DMS 273 (cell line): ENCODE measurements at regions not wholly inside any gene's neighbourhood (a gene's known extent, or its start where the extent isn't known, plus 50 kb on each side); places are given as distances from the start of the nearest gene placed in this dataset.
"Not testable (repeated sequence)": the region's sequence is repeated elsewhere in the genome, so short reads cannot be mapped to it uniquely, and the experiment has no call there.

Experiments used
- DNase-seq: peaks from one replicate; lab custom pipeline; 2025; ENCODE audit not compliant: unreplicated experiment; lab: John Stamatoyannopoulos, UW

DNA sequence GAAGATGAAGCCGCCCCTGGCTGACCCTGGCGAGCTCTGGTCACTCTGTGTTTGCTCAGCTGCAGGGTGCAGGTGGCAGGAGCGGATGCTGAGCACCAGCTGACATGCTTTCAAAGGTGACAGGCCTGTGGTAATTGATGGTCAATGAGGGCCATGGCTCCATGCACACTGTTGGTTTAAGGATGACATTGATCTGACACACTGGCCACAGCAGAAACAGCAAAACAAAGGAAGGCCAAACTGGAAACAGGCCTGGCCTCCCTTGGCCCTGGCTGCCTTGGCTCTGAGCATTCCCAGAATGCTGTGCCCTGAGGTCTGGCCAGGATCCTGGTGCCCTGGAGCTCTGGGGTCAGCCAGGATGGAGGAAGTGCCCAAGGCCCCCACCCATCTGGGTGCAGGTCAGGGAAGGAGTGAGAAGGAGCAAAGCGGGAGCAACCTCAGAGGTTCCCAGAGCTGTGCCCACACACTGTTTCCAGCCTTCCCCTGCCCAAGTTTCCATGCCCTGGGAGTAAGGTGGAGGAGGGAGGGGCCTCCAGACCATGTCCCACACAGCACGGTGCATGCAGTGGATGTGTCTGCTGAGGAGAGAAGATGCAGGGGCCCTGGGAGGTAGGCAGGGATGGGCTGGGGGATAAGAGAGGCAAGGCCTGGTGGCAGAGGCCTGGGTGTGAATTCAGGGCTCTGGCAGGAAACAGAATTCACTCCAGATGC is 302.2 kb downstream of the RPS24 start:
- no peak for DNase-seq

GRCh38 chr10:78336402-78336791 is 302.7 kb downstream of the RPS24 start:
- no peak for DNase-seq

- no peak for DNase-seq
These were observed 303.4 kb downstream of the RPS24 start for GRCh38 chr10:78337016-78337415.

- no peak for DNase-seq
These were observed 304.2 kb downstream of the RPS24 start for GRCh38 chr10:78337646-78338391.

GRCh38 chr10:78338717-78339116 is 305.1 kb downstream of the RPS24 start:
- DNase-seq = no peak

- no peak for DNase-seq
These were observed 305.6 kb downstream of the RPS24 start for GRCh38 chr10:78339251-78339650.

- no peak for DNase-seq
These were observed 308.4 kb downstream of the RPS24 start for GRCh38 chr10:78341953-78342614.

DNA sequence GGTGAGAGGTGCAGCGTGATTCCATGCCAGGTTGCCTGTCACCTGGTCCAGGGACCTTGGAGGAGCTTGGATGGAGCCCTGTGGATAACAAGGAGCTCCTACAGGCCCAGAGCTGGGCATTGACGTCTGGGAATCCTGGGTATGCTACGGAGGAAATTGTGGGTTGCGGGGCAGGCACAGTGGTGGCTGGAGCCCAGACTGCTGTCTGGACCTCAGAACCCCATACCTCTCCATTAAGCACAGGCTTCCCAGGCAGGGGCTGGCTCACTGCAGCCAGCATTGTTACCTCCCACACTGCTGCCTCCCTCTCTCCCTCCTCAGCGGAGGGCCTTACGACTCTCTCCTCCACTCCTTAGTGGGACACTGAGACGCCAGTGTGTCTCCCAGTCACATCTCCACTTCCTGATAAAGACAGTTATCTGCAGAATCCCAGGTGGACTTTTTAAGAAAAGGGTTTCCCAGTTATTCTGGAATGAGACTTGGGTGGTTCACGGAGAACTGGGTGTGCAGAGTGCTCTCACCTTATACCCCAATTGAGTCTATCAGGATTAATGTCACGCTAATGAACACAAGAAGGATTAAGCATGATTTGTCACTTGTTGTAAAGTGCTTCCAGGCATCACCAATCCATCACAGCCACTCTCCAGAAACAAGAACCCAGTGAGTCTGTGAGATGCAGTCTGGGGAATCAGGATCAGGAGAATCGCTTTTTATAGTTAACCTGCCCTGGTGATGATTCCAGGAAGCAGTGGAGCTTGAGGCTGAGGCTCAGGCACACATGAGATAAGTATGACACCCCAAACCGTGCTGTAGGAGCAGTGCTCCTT is 309.4 kb downstream of the RPS24 start:
- DNase-seq = no peak

GRCh38 chr10:78344257-78344656 is 310.6 kb downstream of the RPS24 start:
- DNase-seq = not testable (repeated sequence)

DNA sequence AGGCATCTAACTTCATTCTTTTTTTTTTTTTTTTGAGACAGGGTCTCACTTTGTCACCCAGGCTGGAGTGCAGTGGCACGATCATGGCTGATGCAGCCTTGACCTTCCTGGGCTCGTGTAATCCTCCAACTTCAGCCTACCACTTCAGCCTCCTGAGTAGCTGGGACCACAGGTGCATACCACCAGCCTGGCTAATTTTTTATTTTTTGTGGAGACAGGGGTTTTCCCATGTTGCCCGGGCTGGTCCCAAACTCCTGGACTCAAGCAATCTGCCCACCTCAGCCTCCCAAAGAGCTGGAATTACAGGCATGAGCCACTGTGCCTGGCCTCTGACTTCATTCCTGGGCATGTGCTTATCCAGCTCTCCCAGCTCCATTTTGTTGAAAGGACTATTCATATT is 311.9 kb downstream of the RPS24 start:
- not testable (repeated sequence) for DNase-seq

DNA sequence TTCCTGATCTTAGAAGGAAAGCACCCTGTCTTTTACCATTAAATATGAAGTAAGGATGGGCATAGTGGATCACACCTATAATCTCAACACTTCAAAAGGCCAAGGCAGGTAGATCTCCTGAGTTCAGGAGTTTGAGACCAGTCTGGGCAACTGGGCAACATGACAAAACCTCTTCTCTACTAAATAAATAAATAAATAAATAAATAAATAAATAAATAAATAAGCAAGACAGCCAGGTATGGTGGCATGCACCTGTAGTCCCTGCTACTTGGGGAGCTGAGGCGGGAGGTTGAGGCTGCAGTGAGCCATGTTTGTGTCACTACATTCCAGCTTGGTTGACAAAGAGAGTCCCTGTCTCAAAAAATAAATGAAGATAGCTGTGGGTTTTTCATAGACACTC is 313.1 kb downstream of the RPS24 start:
- DNase-seq = no peak

DNA sequence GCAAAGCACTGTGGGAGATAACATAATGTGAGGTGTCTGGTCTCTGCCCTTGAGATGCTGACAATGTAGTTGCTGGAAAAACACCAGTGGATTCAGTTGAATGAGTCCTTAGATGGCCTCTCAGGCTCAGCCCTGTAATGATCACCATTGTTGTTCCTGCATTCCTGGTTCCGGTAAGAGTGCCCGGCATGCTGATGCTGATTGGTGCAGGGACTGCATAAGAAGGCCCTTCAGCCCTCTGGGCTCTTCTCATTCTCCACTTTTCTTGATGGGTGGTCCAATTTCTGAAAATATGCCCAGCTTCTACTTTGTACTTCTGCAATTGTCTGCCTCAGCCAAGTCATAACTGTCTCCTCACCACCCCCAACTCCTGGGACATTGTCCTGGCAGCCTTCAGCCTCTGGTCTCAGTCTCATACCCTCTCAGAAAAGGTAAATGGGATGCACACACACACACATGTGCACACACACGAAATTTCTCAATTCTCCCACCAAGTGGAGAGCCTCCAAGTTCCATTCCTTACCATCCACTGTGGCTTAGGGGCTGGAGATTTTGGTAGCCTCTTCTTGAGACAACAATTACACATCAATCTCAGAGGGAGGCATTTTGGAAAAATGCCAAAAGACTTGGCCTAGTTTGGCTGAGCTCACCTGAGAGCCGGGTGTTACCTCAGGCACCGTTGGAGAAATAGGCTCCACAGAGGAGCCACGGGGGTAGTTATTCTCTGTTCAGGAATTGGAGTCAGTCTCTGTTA is 314.9 kb downstream of the RPS24 start:
- DNase-seq = no peak

GRCh38 chr10:78349165-78349516 is 315.5 kb downstream of the RPS24 start:
- DNase-seq = no peak

DNA sequence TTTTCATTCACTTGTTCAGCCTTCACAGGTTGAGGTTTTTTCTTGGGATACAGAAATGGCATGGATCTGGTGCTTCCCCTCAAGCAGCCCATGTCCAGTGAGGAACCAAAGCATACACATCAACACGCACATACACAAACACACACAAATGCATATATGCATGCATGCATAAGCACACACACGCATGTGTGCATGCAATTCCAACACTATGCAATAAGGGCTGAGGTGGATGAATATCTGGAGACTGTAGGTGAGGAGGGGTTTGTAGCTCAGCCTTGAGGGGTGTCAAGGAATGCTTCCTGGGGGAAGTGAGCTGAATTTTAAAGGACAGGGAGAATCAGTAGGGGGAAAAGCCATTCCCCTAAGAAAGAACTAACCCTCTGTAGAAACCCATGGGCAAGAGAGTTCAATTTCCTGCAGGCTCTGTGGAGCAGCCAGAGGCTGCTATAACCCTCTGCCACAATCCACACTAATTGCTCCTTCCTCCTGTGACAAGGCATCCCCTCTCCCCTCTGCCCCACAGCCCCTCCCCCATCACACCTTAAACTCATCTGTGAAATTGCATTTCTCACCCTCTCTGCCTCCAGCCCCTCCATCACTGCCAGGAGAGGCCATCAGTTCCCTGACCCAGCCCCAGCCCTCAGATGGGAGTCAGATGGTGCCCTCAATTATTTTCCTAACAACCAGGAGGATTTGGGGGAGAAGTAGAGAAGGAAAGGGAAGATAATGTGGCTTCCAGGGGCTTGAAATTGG is 316.4 kb downstream of the RPS24 start:
- no peak for DNase-seq

GRCh38 chr10:78351283-78351682 is 317.6 kb downstream of the RPS24 start:
- DNase-seq = no peak

DNA sequence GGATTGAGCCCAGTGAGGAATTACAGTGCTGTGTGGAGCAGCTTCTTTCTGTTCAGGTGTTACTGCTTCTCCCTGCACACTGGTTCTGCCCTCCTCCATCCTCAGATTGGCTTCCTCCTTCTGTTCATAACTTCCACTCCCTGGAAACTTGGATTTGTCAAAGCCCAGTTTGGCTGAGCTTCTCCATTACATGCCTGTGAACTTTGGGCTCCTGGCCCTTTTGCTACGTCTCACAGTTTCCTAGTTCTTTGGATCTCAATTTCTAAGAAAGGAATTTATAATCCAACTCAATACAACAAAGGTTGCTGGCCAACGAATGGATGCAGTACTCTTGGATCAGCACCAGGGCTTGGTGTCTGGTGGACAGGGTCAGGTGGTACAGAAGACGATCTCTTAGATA is 318.1 kb downstream of the RPS24 start:
- DNase-seq = no peak

DNA sequence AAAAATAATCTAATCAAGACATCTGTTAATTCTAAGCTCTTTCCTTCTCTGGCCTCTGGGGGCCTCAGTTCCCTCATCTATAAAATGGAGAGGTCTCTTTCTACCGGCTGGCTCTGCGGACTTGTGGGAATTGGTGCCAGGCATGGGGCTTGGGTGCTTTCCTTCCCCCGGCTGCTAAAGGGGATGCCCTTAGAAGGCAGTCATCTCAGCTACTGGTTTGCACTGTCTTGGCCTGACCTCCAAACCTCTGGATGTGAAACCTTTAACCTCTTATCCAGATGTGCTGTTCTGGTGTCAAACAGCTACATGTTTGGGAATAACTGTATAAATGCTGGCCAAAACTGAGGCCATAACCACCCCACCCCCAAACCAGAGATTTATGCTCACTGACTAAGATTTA is 320.0 kb downstream of the RPS24 start:
- DNase-seq = no peak

DNA sequence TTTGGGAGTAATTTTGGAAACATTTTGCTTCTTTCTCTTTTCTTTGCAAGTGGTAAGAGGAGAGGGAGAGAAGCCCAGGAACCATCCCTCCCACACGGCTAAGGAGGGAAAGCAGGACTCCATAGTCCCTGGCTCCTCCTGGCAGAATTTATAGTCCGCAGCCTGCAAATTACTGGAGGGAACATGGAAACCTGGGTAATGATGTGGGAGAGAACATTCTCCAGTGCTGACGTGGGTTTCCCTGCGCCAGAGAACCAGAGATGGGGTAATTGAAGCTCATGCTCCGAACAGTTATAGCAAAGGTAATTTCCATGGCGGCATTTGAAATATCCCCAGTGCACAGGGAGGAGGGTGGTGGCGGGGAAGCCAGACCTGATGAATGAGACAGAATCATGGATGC is 320.4 kb downstream of the RPS24 start:
- no peak for DNase-seq

- DNase-seq = no peak
These were observed 322.7 kb downstream of the RPS24 start for GRCh38 chr10:78356291-78356900.
